Spinal cord (tissue), 9 donors: ENCODE measurements at regions not wholly inside any gene's neighbourhood (a gene's known extent, or its start where the extent isn't known, plus 50 kb on each side); places are given as distances from the start of the nearest gene placed in this dataset.

Experiments used
- DNase-seq, 6 donors: peaks; one replicate each; pipeline versions ENCODE4 v3.0.0 to v3.0.0-alpha.2; 2013 to 2015; ENCODE audit warnings: low spot score in 6 of 6, low read depth in 4 of 6
- H3K27ac ChIP-seq: one replicate; pipeline ENCODE4 v1.5.1; 2013; ENCODE audit warnings: low read depth, low read length, control low read depth
- H3K27me3 ChIP-seq: one replicate; pipeline ENCODE4 v1.6.1; 2013; ENCODE audit warnings: low read length; ENCODE audit not compliant: control insufficient read depth, insufficient read depth
- H3K36me3 ChIP-seq: one replicate; pipeline ENCODE4 v1.6.1; 2013; ENCODE audit warnings: low read length; ENCODE audit not compliant: control insufficient read depth, insufficient read depth
- H3K4me1 ChIP-seq: one replicate; pipeline ENCODE4 v1.6.1; 2013; ENCODE audit warnings: low read length; ENCODE audit not compliant: control insufficient read depth, insufficient read depth
- H3K4me3 ChIP-seq: one replicate; pipeline ENCODE4 v1.5.1; 2013; ENCODE audit warnings: low read depth, low read length, control low read depth
- H3K9me3 ChIP-seq: one replicate; pipeline ENCODE4 v1.6.1; 2013; ENCODE audit warnings: low read length; ENCODE audit not compliant: control insufficient read depth, insufficient read depth
- WGBS: methylation state at CpG from one replicate; pipeline ENCODE4 v1.1.5; 2013; ENCODE audit warnings: missing lambda C conversion rate; ENCODE audit not compliant: insufficient coverage; 5-methylcytosine and 5-hydroxymethylcytosine counted together
- donor health status: healthy.

- DNase-seq, result peak in 3 of 6 donors; percentile 14 to 54 (median 51)
- WGBS, result no CpG with 5 or more reads among the region's 5 CpGs
- H3K36me3 ChIP-seq, result no peaks in the 10 kb centered on the region
Measured at GRCh38 chr2:123717636-123718334, 307.3 kb upstream of the CNTNAP5 start.

GRCh38 chr2:123720760-123721159 lies 304.3 kb upstream of the CNTNAP5 start:
- Histone ChIP-seq H3K36me3 (no peaks in the 10 kb centered on the region), H3K27ac (no peak overlapping the region), H3K4me3 (no peak overlapping the region), H3K9me3 (no peaks in the 10 kb centered on the region), H3K27me3 (no peaks in the 10 kb centered on the region), H3K4me1 (no peaks in the 10 kb centered on the region)
- 88% methylated on average over 1 of the region's 4 CpGs for WGBS
- DNase-seq, result no peak

More at GRCh38 chr2:123717636-123718334, 307.3 kb upstream of the CNTNAP5 start:
- Histone ChIP-seq H3K27ac (no peak overlapping the region), H3K4me3 (no peak overlapping the region), H3K9me3 (no peaks in the 10 kb centered on the region), H3K4me1 (no peaks in the 10 kb centered on the region), H3K27me3 (no peaks in the 10 kb centered on the region)

GRCh38 chr2:123723706-123724105 lies 301.4 kb upstream of the CNTNAP5 start:
- no peaks in the 10 kb centered on the region for H3K4me1 ChIP-seq
- no peak overlapping the region for H3K27ac ChIP-seq
- H3K9me3 ChIP-seq, result no peaks in the 10 kb centered on the region
- H3K27me3 ChIP-seq, result no peaks in the 10 kb centered on the region
- no peak overlapping the region for H3K4me3 ChIP-seq
- H3K36me3 ChIP-seq, result no peaks in the 10 kb centered on the region
- DNase-seq, result peak in 1 of 6 donors; percentile 21
- WGBS, result 60% methylated on average over 1 of the region's 2 CpGs

- DNase-seq, result no peak
- no peak overlapping the region for H3K4me3 ChIP-seq
- no peaks in the 10 kb centered on the region for H3K27me3 ChIP-seq
- H3K4me1 ChIP-seq, result no peaks in the 10 kb centered on the region
- no peaks in the 10 kb centered on the region for H3K9me3 ChIP-seq
- H3K27ac ChIP-seq, result no peak overlapping the region
- H3K36me3 ChIP-seq, result no peaks in the 10 kb centered on the region
Measured at GRCh38 chr2:123732563-123732962, 292.5 kb upstream of the CNTNAP5 start.

GRCh38 chr2:123737371-123737770 lies 287.7 kb upstream of the CNTNAP5 start:
- no peak overlapping the region for H3K4me3 ChIP-seq
- no peaks in the 10 kb centered on the region for H3K27me3 ChIP-seq
- H3K27ac ChIP-seq, result no peak overlapping the region
- DNase-seq, result no peak
- no peaks in the 10 kb centered on the region for H3K36me3 ChIP-seq
- no peaks in the 10 kb centered on the region for H3K9me3 ChIP-seq
- no peaks in the 10 kb centered on the region for H3K4me1 ChIP-seq

- no peak for DNase-seq
- H3K4me3 ChIP-seq, result no peak overlapping the region
- no peak overlapping the region for H3K27ac ChIP-seq
- H3K9me3 ChIP-seq, result no peaks in the 10 kb centered on the region
- H3K27me3 ChIP-seq, result no peaks in the 10 kb centered on the region
- H3K36me3 ChIP-seq, result no peaks in the 10 kb centered on the region
- WGBS, result no CpG with 5 or more reads among the region's 1 CpG
- H3K4me1 ChIP-seq, result no peaks in the 10 kb centered on the region
Measured at GRCh38 chr2:123738643-123739042, 286.4 kb upstream of the CNTNAP5 start.

- no peaks in the 10 kb centered on the region for H3K27me3 ChIP-seq
- peak in 1 of 6 donors; percentile 14 for DNase-seq
- no peak overlapping the region for H3K4me3 ChIP-seq
- no peaks in the 10 kb centered on the region for H3K9me3 ChIP-seq
- H3K4me1 ChIP-seq, result no peaks in the 10 kb centered on the region
- H3K27ac ChIP-seq, result no peak overlapping the region
- WGBS, result no CpG with 5 or more reads among the region's 1 CpG
- H3K36me3 ChIP-seq, result no peaks in the 10 kb centered on the region
Measured at GRCh38 chr2:123746006-123746405, 279.1 kb upstream of the CNTNAP5 start.

- Histone ChIP-seq H3K27me3 (no peaks in the 10 kb centered on the region), H3K4me1 (no peaks in the 10 kb centered on the region), H3K36me3 (no peaks in the 10 kb centered on the region), H3K9me3 (no peaks in the 10 kb centered on the region), H3K4me3 (no peak overlapping the region), H3K27ac (no peak overlapping the region)
- 100% methylated on average over 1 of the region's 2 CpGs for WGBS
- DNase-seq, result no peak
Measured at GRCh38 chr2:123747326-123747725, 277.8 kb upstream of the CNTNAP5 start.

GRCh38 chr2:123762221-123762620 lies 262.9 kb upstream of the CNTNAP5 start:
- DNase-seq, result no peak
- Histone ChIP-seq H3K4me3 (no peak overlapping the region), H3K27ac (no peak overlapping the region), H3K36me3 (no peaks in the 10 kb centered on the region), H3K9me3 (peaks cover 5% of the 10 kb centered on the region), H3K4me1 (no peaks in the 10 kb centered on the region), H3K27me3 (no peaks in the 10 kb centered on the region)
- 85% methylated on average over 4 of the region's 6 CpGs for whole genome bisulfite sequencing

GRCh38 chr2:123768233-123768632 lies 256.9 kb upstream of the CNTNAP5 start:
- no peaks in the 10 kb centered on the region for H3K4me1 ChIP-seq
- WGBS, result 100% methylated on average over 1 of the region's 2 CpGs
- no peak overlapping the region for H3K4me3 ChIP-seq
- H3K9me3 ChIP-seq, result peaks cover 2% of the 10 kb centered on the region
- DNase-seq, result no peak
- no peaks in the 10 kb centered on the region for H3K27me3 ChIP-seq
- H3K36me3 ChIP-seq, result no peaks in the 10 kb centered on the region
- H3K27ac ChIP-seq, result no peak overlapping the region
